K562 (cell line): ENCODE measurements at regions not wholly inside any gene's neighbourhood (a gene's known extent, or its start where the extent isn't known, plus 50 kb on each side); places are given as distances from the start of the nearest gene placed in this dataset.

ENCODE experiments used
- ATAC-seq: fragments of 200-7000 bp; cut with Tn5 transposase; 3 replicates; pipeline ENCODE4 v1.9.1; 2020; ENCODE audit warnings: moderate library complexity
- BruUV-seq: library from RNA; stranded (reverse); fragments of 400-500 nt; replicated peaks from 2 replicates; lab custom pipeline; 2021; lab: Mats Ljungman, UMichigan
- CTCF ChIA-PET: fragments of 300-600 bp; formaldehyde crosslinking; extraction: SDS; loops from one replicate; lab custom pipeline; 2021; ENCODE audit warnings: low intra/inter-chr PET ratio; lab: Yijun Ruan, JAX
- POLR2A ChIA-PET: fragments of 300-600, 350-650 bp; sonication (Branson Sonifier 250); formaldehyde crosslinking; extraction: SDS; loops from one replicate; lab custom pipeline; 2021; ENCODE audit warnings: antibody characterized with exemption, inconsistent platforms; lab: Yijun Ruan, JAX
- DNase-seq, 4 experiments: peaks; one replicate each; pipeline versions ENCODE4 v3.0.0 to v3.0.0-alpha.2; 2011 to 2018; ENCODE audit warnings: low spot score in 3 of 4, mixed read lengths in 3 of 4; ENCODE audit errors: extremely low read depth in 1 of 4
- FAIRE-seq: peaks from 2 replicates; lab custom pipeline; 2011; peaks lifted over from hg19 to GRCh38; lab: Jason Lieb, UNC
- H2AFZ ChIP-seq: 2 replicates; pipeline ENCODE4 v1.6.0; 2011; ENCODE audit warnings: low read depth, low read length, control low read depth, inconsistent platforms
- H3K27ac ChIP-seq: fragments of 200-600 bp; 3 replicates; pipeline ENCODE4 v1.8.0; 2011; ENCODE audit warnings: low read depth, mild to moderate bottlenecking, control low read depth, inconsistent platforms, low read length, moderate library complexity, mixed read lengths; ENCODE audit errors: extremely low read depth
- H3K27me3 ChIP-seq, 2 experiments: fragments of 300-600 bp in 1 of 2; 2 replicates in 1 of 2; 3 replicates in 1 of 2; pipeline versions ENCODE4 v1.6.0 to v1.8.0; 2011; ENCODE audit warnings: inconsistent platforms in 2 of 2, low read length in 2 of 2, mild to moderate bottlenecking in 1 of 2, mixed read lengths in 1 of 2, moderate library complexity in 1 of 2; ENCODE audit not compliant: control insufficient read depth in 2 of 2, insufficient read depth in 2 of 2
- H3K36me3 ChIP-seq: fragments of 300-600 bp; 3 replicates; pipeline ENCODE4 v1.8.0; 2011; ENCODE audit warnings: mild to moderate bottlenecking, low read length, inconsistent platforms; ENCODE audit not compliant: control insufficient read depth, insufficient read depth
- H3K4me1 ChIP-seq, 2 experiments: fragments of 200-600 bp in 1 of 2; replicated peaks in 1 of 2; 2 replicates in 1 of 2; 3 replicates in 1 of 2; pipeline versions ENCODE4 v1.5.1 to v1.8.0; 2011; ENCODE audit warnings: inconsistent platforms in 2 of 2, low read length in 2 of 2, mild to moderate bottlenecking in 1 of 2, mixed read lengths in 1 of 2, moderate library complexity in 1 of 2; ENCODE audit not compliant: control insufficient read depth in 2 of 2, insufficient read depth in 2 of 2
- H3K4me2 ChIP-seq: 2 replicates; pipeline ENCODE4 v1.6.1; 2011; ENCODE audit warnings: low read length, control low read depth, inconsistent platforms, mixed read lengths; ENCODE audit not compliant: insufficient read depth
- H3K4me3 ChIP-seq: fragments of 200-600 bp; sonication (generic), shearing (Covaris generic); 2 replicates; pipeline ENCODE4 v1.5.1; 2016; ENCODE audit warnings: control low read depth, inconsistent platforms
- H3K79me2 ChIP-seq: fragments of 200-600 bp; 3 replicates; pipeline ENCODE4 v1.8.0; 2011; ENCODE audit warnings: low read length, inconsistent platforms; ENCODE audit not compliant: control insufficient read depth, insufficient read depth
- H3K9ac ChIP-seq, 2 experiments: 2 replicates each; pipeline versions ENCODE4 v1.6.0 to v1.6.1; 2011; ENCODE audit warnings: low read depth in 2 of 2, low read length in 2 of 2, control low read depth in 1 of 2, inconsistent platforms in 1 of 2, mild to moderate bottlenecking in 1 of 2, mixed read lengths in 1 of 2; ENCODE audit not compliant: insufficient read depth in 1 of 2
- H3K9me1 ChIP-seq: one replicate; pipeline ENCODE4 v1.6.0; 2011; ENCODE audit warnings: inconsistent platforms, mild to moderate bottlenecking, low read length, moderate library complexity; ENCODE audit not compliant: control insufficient read depth, insufficient read depth
- H3K9me3 ChIP-seq: replicated peaks from 2 replicates; pipeline ENCODE4 v1.5.1; 2011; ENCODE audit warnings: low read depth, low read length, inconsistent platforms; ENCODE audit not compliant: control insufficient read depth, insufficient read depth
- H4K20me1 ChIP-seq: replicated peaks from 2 replicates; pipeline ENCODE4 v1.6.1; 2011; ENCODE audit warnings: low read length, inconsistent platforms, mixed read lengths; ENCODE audit not compliant: control insufficient read depth, insufficient read depth
- CBX5 ChIP-seq: IDR thresholded peaks from 2 replicates; pipeline ENCODE4 v1.6.1; 2014; ENCODE audit warnings: low read depth, borderline replicate concordance
- ESRRB ChIP-seq: fragments of 250-450 bp; sonication (Bioruptor Pico); IDR thresholded peaks from 2 replicates; pipeline ENCODE4 v1.5.0; 2020; ENCODE audit warnings: mild to moderate bottlenecking, moderate library complexity, borderline replicate concordance
- MTA3 ChIP-seq: fragments of 450-650 bp; formaldehyde crosslinking; IDR thresholded peaks from 2 replicates; pipeline ENCODE4 v1.6.1; 2017; ENCODE audit warnings: mild to moderate bottlenecking, borderline replicate concordance
- NEUROD1 ChIP-seq: fragments of 150-350 bp; IDR thresholded peaks from 2 replicates; pipeline ENCODE4 v1.6.1; 2014; ENCODE audit warnings: borderline replicate concordance, low read length, low read depth; ENCODE audit not compliant: partially characterized antibody
- POLR2A ChIP-seq: fragments of 450-650 bp; conservative IDR thresholded peaks from 2 replicates; pipeline ENCODE4 v1.6.1; 2016
- POU5F1 ChIP-seq: fragments of 150-350 bp; IDR thresholded peaks from 2 replicates; pipeline ENCODE4 v1.6.1; 2014; ENCODE audit warnings: borderline replicate concordance, low read length, low read depth, mild to moderate bottlenecking; ENCODE audit not compliant: partially characterized antibody
- RBM17 ChIP-seq: fragments of 200-400 bp; formaldehyde crosslinking; IDR thresholded peaks from 2 replicates; pipeline ENCODE4 v1.6.1; 2017; ENCODE audit warnings: low read depth, mild to moderate bottlenecking, low read length, borderline replicate concordance
- RBM34 ChIP-seq: fragments of 200-400 bp; formaldehyde crosslinking; IDR thresholded peaks from 2 replicates; pipeline ENCODE4 v1.6.1; 2018; ENCODE audit warnings: low read length, borderline replicate concordance; ENCODE audit not compliant: insufficient read depth
- SAP30 ChIP-seq: fragments of 200-600 bp; sonication (generic); IDR thresholded peaks from 2 replicates; pipeline ENCODE4 v1.6.1; 2012; ENCODE audit warnings: borderline replicate concordance, low read depth, mild to moderate bottlenecking, moderate library complexity, low read length, control low read depth, inconsistent platforms; ENCODE audit not compliant: insufficient read depth, poor library complexity, severe bottlenecking
- TFAM ChIP-seq: fragments of 250-450 bp; sonication (Bioruptor Pico); conservative IDR thresholded peaks from 2 replicates; pipeline ENCODE4 v1.5.0; 2021; ENCODE audit warnings: mild to moderate bottlenecking, moderate library complexity
- ZFP1 ChIP-seq: fragments of 450-650 bp; formaldehyde crosslinking; IDR thresholded peaks from 2 replicates; pipeline ENCODE4 v1.4.0; 2020; ENCODE audit warnings: mild to moderate bottlenecking, mixed read lengths
- WGBS: fragments of 100-300 bp; shearing (Covaris generic); methylation state at CpG from one replicate; pipeline ENCODE4 v1.1.6; 2016; ENCODE audit warnings: low coverage, mixed read lengths; ENCODE audit not compliant: insufficient coverage; ENCODE audit errors: missing lambda C conversion rate; 5-methylcytosine and 5-hydroxymethylcytosine counted together
- in situ Hi-C: fragments of 300-500 bp; cut with MboI; formaldehyde crosslinking; loops from 4 replicates; pipeline ENCODE4 v1.15.0; 2018; ENCODE audit warnings: inconsistent platforms, mixed read lengths
- intact Hi-C: fragments of 100-400 bp; cut with micrococcal nuclease; formaldehyde crosslinking; loops from 2 replicates; pipeline ENCODE4 v1.14.2; 2022
- TF ChIP-seq, protein P1 (sequence below): fragments of 250-450 bp; sonication (Bioruptor Pico); IDR thresholded peaks from 2 replicates; pipeline ENCODE4 v1.4.0; 2020; ENCODE audit warnings: borderline replicate concordance
- TF ChIP-seq, protein P2 (sequence below): fragments of 450-650 bp; formaldehyde crosslinking; IDR thresholded peaks from 2 replicates; pipeline ENCODE4 v1.4.0; 2022; ENCODE audit warnings: missing genetic modification characterization
- TF ChIP-seq, protein P3 (sequence below): fragments of 450-650 bp; formaldehyde crosslinking; conservative IDR thresholded peaks from 2 replicates; pipeline ENCODE4 v1.4.0; 2022; ENCODE audit warnings: mild to moderate bottlenecking, missing genetic modification characterization
- TF ChIP-seq, protein P4 (sequence below): fragments of 200-400 bp; formaldehyde crosslinking; IDR thresholded peaks from 2 replicates; pipeline ENCODE4 v1.6.1; 2017; ENCODE audit warnings: mild to moderate bottlenecking, low read depth, low read length, moderate library complexity
- TF ChIP-seq, protein P5 (sequence below): IDR thresholded peaks from 3 replicates; pipeline ENCODE4 v1.6.1; 2011; ENCODE audit warnings: borderline replicate concordance, mild to moderate bottlenecking; ENCODE audit not compliant: insufficient read length, insufficient read depth

DNA sequence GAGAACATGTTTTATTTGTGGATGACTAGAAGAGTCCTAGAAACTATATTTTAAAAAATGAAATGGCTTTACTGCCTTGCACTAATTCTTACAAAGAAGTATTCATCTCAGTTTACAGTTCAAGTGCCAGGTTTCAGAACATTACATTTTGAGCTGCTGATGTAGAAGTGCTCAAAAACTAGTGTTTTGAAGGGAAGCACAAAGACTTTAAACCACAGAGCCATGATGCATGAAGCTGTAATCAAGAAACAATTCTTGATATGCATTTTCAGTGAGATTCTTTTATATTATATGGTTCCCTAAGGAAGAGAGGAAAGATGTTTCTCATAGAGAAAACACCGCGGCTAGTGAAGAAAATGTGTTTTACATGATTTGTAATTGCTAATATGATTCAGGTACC lies 1163.0 kb downstream of the RAPGEF2 start:
- no peaks in the 10 kb centered on the region for H3K9me1 ChIP-seq
- ChIA-PET POLR2A (no interaction called here), CTCF (no interaction called here)
- in situ Hi-C loops (no loop called here), intact Hi-C loops (no loop called here)
- no peaks in the 10 kb centered on the region for H4K20me1 ChIP-seq
- no peaks in the 10 kb centered on the region for H3K27me3 ChIP-seq
- no peaks in the 10 kb centered on the region for H3K36me3 ChIP-seq
- WGBS: no CpG with 5 or more reads among the region's 2 CpGs
- H3K9me3 ChIP-seq: no peaks in the 10 kb centered on the region
- H3K4me1 ChIP-seq: no peaks in the 10 kb centered on the region
- no TSS peak for BruUV-seq
- H3K79me2 ChIP-seq: no peaks in the 10 kb centered on the region
- FAIRE-seq (no peak), DNase-seq (no peak), ATAC-seq (no peak)
- H3K4me3 ChIP-seq: no peak overlapping the region
- no peak overlapping the region for H3K9ac ChIP-seq
- no peak overlapping the region for H3K4me2 ChIP-seq
- no peak overlapping the region for H2AFZ ChIP-seq
- H3K27ac ChIP-seq: no peak overlapping the region
- TF ChIP-seq RBM17 (no peak), NEUROD1 (no peak), MTA3 (no peak), RBM34 (no peak), POU5F1 (no peak), TFAM (CRISPR knock-in tag) (no peak), CBX5 (no peak), ZFP1 (CRISPR knock-in tag) (no peak), POLR2A (no peak), SAP30 (no peak), ESRRB (CRISPR knock-in tag) (no peak)
- TF ChIP-seq, protein P1, sequence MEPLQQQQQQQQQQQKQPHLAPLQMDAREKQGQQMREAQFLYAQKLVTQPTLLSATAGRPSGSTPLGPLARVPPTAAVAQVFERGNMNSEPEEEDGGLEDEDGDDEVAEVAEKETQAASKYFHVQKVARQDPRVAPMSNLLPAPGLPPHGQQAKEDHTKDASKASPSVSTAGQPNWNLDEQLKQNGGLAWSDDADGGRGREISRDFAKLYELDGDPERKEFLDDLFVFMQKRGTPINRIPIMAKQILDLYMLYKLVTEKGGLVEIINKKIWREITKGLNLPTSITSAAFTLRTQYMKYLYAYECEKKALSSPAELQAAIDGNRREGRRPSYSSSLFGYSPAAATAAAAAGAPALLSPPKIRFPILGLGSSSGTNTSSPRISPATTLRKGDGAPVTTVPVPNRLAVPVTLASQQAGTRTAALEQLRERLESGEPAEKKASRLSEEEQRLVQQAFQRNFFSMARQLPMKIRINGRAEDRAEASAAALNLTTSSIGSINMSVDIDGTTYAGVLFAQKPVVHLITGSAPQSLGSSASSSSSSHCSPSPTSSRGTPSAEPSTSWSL: no peak
- TF ChIP-seq, protein P2, sequence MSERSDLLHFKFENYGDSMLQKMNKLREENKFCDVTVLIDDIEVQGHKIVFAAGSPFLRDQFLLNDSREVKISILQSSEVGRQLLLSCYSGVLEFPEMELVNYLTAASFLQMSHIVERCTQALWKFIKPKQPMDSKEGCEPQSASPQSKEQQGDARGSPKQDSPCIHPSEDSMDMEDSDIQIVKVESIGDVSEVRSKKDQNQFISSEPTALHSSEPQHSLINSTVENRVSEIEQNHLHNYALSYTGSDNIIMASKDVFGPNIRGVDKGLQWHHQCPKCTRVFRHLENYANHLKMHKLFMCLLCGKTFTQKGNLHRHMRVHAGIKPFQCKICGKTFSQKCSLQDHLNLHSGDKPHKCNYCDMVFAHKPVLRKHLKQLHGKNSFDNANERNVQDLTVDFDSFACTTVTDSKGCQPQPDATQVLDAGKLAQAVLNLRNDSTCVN (CRISPR knock-in tag): no peak
- TF ChIP-seq, protein P3, sequence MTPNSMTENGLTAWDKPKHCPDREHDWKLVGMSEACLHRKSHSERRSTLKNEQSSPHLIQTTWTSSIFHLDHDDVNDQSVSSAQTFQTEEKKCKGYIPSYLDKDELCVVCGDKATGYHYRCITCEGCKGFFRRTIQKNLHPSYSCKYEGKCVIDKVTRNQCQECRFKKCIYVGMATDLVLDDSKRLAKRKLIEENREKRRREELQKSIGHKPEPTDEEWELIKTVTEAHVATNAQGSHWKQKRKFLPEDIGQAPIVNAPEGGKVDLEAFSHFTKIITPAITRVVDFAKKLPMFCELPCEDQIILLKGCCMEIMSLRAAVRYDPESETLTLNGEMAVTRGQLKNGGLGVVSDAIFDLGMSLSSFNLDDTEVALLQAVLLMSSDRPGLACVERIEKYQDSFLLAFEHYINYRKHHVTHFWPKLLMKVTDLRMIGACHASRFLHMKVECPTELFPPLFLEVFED: no peak
- TF ChIP-seq, protein P4, sequence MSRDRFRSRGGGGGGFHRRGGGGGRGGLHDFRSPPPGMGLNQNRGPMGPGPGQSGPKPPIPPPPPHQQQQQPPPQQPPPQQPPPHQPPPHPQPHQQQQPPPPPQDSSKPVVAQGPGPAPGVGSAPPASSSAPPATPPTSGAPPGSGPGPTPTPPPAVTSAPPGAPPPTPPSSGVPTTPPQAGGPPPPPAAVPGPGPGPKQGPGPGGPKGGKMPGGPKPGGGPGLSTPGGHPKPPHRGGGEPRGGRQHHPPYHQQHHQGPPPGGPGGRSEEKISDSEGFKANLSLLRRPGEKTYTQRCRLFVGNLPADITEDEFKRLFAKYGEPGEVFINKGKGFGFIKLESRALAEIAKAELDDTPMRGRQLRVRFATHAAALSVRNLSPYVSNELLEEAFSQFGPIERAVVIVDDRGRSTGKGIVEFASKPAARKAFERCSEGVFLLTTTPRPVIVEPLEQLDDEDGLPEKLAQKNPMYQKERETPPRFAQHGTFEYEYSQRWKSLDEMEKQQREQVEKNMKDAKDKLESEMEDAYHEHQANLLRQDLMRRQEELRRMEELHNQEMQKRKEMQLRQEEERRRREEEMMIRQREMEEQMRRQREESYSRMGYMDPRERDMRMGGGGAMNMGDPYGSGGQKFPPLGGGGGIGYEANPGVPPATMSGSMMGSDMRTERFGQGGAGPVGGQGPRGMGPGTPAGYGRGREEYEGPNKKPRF: no peak
- TF ChIP-seq, protein P5, sequence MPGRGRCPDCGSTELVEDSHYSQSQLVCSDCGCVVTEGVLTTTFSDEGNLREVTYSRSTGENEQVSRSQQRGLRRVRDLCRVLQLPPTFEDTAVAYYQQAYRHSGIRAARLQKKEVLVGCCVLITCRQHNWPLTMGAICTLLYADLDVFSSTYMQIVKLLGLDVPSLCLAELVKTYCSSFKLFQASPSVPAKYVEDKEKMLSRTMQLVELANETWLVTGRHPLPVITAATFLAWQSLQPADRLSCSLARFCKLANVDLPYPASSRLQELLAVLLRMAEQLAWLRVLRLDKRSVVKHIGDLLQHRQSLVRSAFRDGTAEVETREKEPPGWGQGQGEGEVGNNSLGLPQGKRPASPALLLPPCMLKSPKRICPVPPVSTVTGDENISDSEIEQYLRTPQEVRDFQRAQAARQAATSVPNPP: no peak
